ENCODE measurements at regions not wholly inside any gene's neighbourhood (a gene's known extent, or its start where the extent isn't known, plus 50 kb on each side); places are given as distances from the start of the nearest gene placed in this dataset.
"Not testable (repeated sequence)": the region's sequence is repeated elsewhere in the genome, so short reads cannot be mapped to it uniquely, and the experiment has no call there.

DNA sequence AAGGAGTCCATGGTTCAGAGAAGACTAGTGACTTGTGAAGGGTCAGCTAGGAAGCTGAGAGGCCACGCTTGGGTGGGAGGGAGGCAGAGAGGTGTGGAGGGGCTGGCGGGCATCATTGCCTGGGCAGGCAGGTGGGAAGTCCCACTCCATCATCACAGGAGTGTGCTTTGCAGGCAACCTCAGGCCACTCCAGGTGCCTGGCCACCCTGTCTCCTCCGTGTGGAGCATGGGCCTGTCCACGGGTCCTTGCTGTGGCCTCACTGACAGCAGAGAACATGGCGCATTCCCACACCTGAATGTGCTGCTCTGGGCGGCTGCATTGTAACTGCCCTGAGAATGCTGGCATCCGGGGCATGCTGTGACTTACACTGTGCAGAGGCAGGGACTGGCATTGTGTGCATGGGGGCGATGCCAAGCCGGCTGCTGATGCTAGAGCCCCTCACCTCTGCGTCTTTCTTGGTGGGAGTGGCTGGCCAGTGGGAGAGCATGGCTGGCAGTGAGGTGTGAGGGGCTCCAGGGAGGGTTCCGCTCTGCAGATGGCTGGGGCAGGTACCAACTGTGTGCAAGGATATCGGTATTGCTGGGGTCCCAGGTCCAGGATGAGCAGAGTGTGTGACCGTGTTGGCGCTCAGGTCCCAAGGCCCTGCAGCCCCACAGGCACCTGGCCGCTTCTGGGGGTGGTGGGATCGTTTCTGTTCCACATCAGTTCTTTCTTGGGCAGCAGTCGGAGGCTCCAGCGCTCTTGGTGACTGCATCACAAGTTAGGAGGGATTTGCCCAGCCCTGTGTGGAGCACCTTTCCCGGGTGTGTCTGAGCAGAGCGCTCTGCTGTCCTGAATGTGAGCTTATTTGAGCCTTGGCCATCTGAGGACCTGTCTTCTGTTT, 94.8 kb downstream of the NPIPB11 start:
- no peak for DNase-seq (ENCODE audit: low read depth in 2 of 2)

GRCh38 chr16:29310852-29311314, 95.6 kb downstream of the NPIPB11 start:
- DNase-seq (ENCODE audit: low read depth in 2 of 2): no peak

DNA sequence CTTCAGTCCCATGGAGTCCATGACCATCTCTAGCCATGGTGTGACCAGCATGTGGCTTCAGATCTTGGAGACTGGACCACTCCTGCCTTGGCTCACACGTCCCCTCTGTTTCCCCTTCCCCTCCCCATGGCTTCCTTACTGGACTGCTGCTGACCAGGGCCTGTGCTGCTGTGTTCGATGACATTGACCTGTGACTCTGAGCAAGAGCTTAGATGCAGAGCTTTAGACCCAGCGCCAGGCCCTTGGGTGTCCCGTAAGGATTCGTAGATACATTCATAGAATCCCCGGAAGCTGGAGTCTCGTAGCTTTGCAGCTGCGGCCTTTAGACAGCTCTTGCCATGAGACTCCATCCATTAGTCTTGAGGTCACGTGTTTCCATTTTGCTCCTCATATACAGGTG, 96.3 kb downstream of the NPIPB11 start:
- DNase-seq (ENCODE audit: low read depth in 2 of 2): not testable (repeated sequence)

- DNase-seq (ENCODE audit: low read depth in 2 of 2): not testable (repeated sequence)
Measured at GRCh38 chr16:29309601-29310000, 96.9 kb downstream of the NPIPB11 start.

- DNase-seq (ENCODE audit: low read depth in 2 of 2): no peak
Measured at GRCh38 chr16:29308644-29309546, 97.6 kb downstream of the NPIPB11 start.

DNA sequence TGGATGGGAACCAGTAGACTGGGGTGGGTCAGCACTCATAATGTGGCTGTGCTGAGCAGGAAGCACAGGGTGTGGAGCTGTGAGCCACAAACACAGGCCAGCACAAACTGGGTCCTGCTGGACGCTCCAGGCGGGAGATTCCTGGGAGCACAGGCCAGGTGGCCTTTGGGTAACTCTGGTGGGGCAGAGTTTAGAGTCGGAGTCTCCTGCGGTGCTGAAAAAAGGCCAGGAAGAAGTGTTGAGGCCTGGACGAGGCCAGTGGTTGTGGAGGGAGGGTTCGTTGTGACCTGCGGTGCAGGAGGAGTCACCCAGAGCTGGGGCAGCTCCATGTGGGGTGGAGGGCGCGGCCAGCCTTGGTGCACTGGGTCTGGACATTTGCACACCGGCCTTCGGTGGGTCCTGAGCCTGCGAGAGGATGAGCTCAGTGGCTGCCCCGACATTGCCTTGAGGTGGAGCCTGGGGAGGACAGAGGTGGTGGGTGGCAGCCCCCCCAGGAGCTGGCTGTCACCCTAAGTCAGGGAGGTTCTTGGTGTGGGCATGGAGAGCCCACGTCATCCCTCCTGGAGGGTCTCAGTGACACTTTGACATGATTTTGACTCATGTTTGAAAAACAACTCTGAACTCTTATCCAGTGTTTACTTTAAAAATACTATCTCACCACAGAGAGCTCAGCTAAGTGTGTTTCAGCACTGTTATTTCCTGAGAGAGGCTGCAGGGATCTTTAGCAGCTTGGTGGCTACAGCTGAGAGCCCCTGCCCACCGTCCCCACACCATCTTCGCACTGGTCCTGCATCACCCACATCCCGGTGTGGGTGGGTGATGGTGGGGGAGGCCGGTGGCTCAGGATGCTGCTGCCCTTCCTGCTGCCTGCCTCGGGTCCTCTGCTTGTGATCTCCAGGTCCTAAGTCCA, 98.7 kb downstream of the NPIPB11 start:
- no peak for DNase-seq (ENCODE audit: low read depth in 2 of 2)

DNA sequence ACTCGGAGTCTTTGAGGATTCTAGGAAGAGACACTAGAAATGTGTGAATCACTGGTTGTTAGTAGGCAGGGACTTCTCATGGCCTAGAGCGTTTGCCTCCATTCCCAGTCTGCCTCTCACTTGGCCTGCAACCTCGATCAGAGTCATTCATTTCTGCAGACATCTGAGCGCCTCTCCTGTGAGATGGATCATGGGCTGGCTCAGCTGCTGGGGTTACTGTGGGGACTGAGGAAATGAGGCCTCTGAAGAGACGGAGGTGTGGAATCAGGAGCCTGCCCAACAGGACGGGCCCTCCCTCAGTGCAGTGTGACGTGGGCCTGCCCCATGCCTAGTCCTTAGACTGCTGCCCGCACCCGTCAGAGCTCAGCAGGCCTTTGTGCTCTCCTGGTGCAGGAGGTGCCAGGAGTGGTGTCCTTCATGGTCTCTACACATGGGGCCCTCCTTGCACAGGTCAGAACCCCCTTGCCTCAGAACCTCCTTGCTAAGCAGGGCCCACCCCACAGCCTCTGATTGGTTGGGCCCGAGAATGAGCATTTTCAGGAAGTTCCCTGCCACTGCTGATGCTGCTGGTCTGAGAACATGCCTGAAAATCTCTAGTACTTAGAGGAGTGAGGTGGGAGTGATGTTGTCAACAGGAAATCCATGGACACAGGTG, 99.4 kb downstream of the NPIPB11 start:
- DNase-seq (ENCODE audit: low read depth in 2 of 2): no peak

GRCh38 chr16:29306201-29306600, 100.3 kb downstream of the NPIPB11 start:
- DNase-seq (ENCODE audit: low read depth in 2 of 2): no peak

DNA sequence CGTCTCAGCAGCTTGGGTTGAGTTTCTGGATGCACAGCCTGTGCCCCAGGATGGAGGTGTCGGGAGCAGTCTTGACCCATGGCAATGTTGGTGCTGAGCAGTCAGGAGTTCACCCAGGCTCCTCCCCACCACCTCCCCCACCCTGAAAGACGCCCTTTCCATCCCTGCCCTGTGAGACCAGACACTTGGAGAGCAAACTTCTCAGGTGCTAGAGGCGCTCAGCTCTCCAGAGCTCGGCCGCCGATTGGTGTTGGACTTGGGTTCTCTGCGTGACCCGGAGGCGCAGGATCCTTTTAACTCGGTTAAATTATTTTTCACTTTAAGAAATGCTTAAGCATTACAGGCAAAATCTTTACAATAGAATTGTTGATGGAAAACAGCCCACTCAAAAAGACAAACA, 101.5 kb downstream of the NPIPB11 start:
- not testable (repeated sequence) for DNase-seq (ENCODE audit: low read depth in 2 of 2)

DNA sequence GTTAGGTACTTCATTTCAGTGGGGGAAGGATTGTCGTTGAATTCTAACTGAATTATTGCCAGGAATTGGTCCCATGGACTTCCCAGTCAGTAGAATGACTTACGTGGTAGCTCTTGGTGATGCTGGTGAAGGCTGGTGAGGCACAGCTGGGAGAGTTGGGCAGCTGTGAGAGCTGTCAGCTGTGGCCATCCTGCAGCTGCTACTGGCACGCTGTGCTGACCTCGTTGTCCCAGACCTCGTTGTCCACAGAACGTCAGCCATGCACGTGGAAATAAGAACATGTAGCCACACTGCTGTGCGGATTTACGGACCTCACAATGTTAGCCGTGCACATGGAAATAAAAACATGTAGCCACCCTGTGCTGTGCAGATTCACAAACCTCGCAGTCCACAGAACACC, 102.3 kb downstream of the NPIPB11 start:
- no peak for DNase-seq (ENCODE audit: low read depth in 2 of 2)

GRCh38 chr16:29303520-29303919, 103.0 kb downstream of the NPIPB11 start:
- no peak for DNase-seq (ENCODE audit: low read depth in 2 of 2)

DNA sequence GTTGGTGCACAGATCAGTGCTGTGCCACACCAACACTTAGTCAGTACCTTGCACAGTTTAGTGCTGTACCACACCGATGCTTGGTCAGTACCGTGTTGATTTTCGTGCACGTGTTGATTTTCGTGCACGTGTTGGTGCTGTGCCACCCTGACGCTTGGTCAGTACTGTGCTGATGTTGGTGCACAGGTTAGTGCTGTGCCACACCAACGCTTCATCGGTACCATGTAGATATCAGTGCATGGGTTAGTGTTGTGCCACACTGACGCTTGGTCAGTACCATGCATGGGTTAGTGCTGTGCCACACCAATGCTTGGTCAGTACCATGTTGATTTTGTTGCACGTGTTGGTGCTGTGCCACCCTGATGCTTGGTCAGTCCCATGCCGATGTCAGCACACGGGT, 103.5 kb downstream of the NPIPB11 start:
- DNase-seq (ENCODE audit: low read depth in 2 of 2): no peak

DNA sequence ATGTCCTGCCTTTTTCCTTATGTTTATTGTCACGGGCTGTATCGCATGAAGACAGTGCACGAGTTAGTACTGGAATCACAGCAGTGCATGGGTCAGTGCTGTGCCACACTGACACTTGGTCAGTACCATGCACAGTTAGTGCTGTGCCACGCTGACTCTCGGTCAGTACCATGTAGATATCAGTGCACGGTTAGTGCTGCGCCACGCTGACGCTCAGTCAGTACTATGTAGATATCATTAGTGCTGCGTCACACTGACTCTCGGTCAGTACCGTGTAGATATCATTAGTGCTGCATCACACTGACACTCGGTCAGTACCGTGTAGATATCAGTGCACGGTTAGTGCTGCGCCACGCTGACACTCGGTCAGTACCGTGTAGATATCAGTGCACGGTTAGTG, 104.1 kb downstream of the NPIPB11 start:
- not testable (repeated sequence) for DNase-seq (ENCODE audit: low read depth in 2 of 2)

- DNase-seq (ENCODE audit: low read depth in 2 of 2): not testable (repeated sequence)
Measured at GRCh38 chr16:29301662-29302285, 104.7 kb downstream of the NPIPB11 start.

GRCh38 chr16:29300541-29301535, 105.7 kb downstream of the NPIPB11 start:
- not testable (repeated sequence) for DNase-seq (ENCODE audit: low read depth in 2 of 2)

DNA sequence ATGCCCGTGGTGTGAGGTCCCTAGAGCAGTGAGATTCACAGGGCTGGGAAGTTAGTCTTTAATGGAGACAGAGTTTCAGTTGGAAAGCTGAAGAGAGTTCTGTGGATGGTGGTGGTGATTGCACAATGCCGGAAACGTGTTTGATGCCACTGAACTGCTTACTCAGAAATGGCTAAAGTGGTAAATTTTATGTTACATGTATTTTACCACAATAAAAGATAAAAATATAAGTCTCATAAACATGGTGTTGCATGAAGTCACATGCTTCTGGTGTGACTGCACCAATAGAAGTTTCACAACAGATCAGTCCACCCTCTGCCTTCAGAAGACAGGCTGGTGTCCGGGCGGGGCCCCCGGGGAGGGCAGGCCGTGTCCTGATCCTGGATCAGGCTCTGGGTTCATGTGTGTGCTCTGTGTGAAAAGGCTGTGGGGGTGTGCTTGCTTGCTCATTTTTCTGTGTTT, 106.5 kb downstream of the NPIPB11 start:
- not testable (repeated sequence) for DNase-seq (ENCODE audit: low read depth in 2 of 2)

DNA sequence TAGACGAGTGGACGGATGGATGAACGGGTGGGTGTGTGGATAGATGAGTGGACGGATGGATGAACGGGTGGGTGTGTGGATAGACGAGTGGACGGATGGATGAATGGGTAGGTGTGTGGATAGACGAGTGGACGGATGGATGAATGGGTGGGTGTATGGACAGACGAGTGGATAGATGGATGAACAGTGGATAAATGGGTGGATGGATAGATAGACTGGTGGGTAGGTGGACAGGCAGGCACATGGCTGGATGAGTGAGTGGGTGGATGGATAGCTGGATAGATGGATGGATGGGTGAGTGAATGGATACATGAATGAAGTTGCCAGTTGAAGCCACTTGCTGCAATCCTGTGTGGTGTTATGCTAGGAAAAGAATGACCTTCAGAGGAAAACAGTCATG, 107.5 kb downstream of the NPIPB11 start:
- DNase-seq (ENCODE audit: low read depth in 2 of 2): not testable (repeated sequence)

DNA sequence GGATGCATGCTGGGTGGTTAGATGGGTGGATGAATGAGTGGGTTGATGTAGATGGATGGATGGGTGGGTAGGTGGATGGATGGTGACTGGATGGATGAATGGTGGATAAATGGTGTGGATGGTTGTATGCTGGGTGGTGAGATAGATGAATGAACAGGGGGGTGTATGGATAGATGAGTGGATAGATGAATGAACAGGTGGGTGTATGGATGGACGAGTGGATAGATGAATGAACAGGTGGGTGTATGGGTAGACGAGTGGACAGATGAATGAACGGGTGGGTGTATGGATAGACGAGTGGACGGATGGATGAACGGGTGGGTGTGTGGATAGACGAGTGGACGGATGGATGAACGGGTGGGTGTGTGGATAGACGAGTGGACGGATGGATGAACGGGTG, 108.2 kb downstream of the NPIPB11 start:
- DNase-seq (ENCODE audit: low read depth in 2 of 2): not testable (repeated sequence)

- DNase-seq (ENCODE audit: low read depth in 2 of 2): not testable (repeated sequence)
Measured at GRCh38 chr16:29297809-29298177, 108.7 kb downstream of the NPIPB11 start.

Measured in stimulated activated CD8-positive, alpha-beta memory T cell treated with anti-CD3 and anti-CD28 coated beads, Interleukin-15, amount 100 ng/mL, for 4 hours (primary cell).